GM21825 (cell line): ENCODE measurements at regions not wholly inside any gene's neighbourhood (a gene's known extent, or its start where the extent isn't known, plus 50 kb on each side); places are given as distances from the start of the nearest gene placed in this dataset.

Source experiments
- ATAC-seq: cut with Tn5 transposase; IDR thresholded peaks from one replicate; pipeline ENCODE4 v1.9.1; 2021; ENCODE audit warnings: mild to moderate bottlenecking, moderate library complexity; ENCODE audit not compliant: unreplicated experiment

GRCh38 chrX:9191392-9191791 is 157.5 kb upstream of the FAM9B start:
- no peak for ATAC-seq

GRCh38 chrX:9195199-9195880 is 161.4 kb upstream of the FAM9B start:
- ATAC-seq: no peak

GRCh38 chrX:9196961-9197640 is 163.2 kb upstream of the FAM9B start:
- no peak for ATAC-seq

GRCh38 chrX:9204560-9204959 is 170.6 kb upstream of the FAM9B start:
- ATAC-seq: no peak

GRCh38 chrX:9205599-9206223 is 171.8 kb upstream of the FAM9B start:
- ATAC-seq: no peak

GRCh38 chrX:9207142-9207541 is 173.2 kb upstream of the FAM9B start:
- no peak for ATAC-seq

GRCh38 chrX:9211269-9211668 is 177.3 kb upstream of the FAM9B start:
- no peak for ATAC-seq

- ATAC-seq: no peak
Observed at GRCh38 chrX:9221781-9222180, 187.9 kb upstream of the FAM9B start.

GRCh38 chrX:9222299-9222698 is 188.4 kb upstream of the FAM9B start:
- no peak for ATAC-seq

- no peak for ATAC-seq
Observed at GRCh38 chrX:9227276-9227675, 193.3 kb upstream of the FAM9B start.

- ATAC-seq: no peak
Observed at GRCh38 chrX:9231491-9231890, 197.6 kb upstream of the FAM9B start.

- ATAC-seq: no peak
Observed at GRCh38 chrX:9233141-9233540, 199.2 kb upstream of the FAM9B start.

GRCh38 chrX:9234315-9234714 is 200.4 kb upstream of the FAM9B start:
- no peak for ATAC-seq

- ATAC-seq: no peak
Observed at GRCh38 chrX:9235722-9236121, 201.8 kb upstream of the FAM9B start.

GRCh38 chrX:9240956-9241355 is 207.0 kb upstream of the FAM9B start:
- no peak for ATAC-seq

GRCh38 chrX:9241427-9241826 is 207.5 kb upstream of the FAM9B start:
- ATAC-seq: no peak

- ATAC-seq: no peak
Observed at GRCh38 chrX:9249051-9249846, 215.3 kb upstream of the FAM9B start.

GRCh38 chrX:9252182-9252581 is 212.7 kb upstream of the TBL1X start:
- no peak for ATAC-seq

- no peak for ATAC-seq
Observed at GRCh38 chrX:9253211-9253610, 211.6 kb upstream of the TBL1X start.

GRCh38 chrX:9257718-9258420 is 207.0 kb upstream of the TBL1X start:
- ATAC-seq: no peak
